ENCODE measurements at regions not wholly inside any gene's neighbourhood (a gene's known extent, or its start where the extent isn't known, plus 50 kb on each side); places are given as distances from the start of the nearest gene placed in this dataset.
A peak's percentile ranks its signal among the peaks of the same experiment; 100 is the strongest.

- Mint-ChIP-seq H3K4me3 (no peak overlapping the region), H3K27ac (no peak overlapping the region), H3K27me3 (ENCODE audit: low read depth) (no peaks in the 10 kb centered on the region), H3K4me1 (peaks cover 6% of the 10 kb centered on the region), H3K36me3 (ENCODE audit: low read depth) (no peaks in the 10 kb centered on the region), H3K9me3 (no peaks in the 10 kb centered on the region)
- TF ChIP-seq CTCF (IDR thresholded peaks at IDR 0.05; ENCODE audit: unreplicated experiment in 3 of 3): no peak
Measured at GRCh38 chr11:24297461-24297860, 199.4 kb upstream of the LUZP2 start.

GRCh38 chr11:24298146-24298545 is 198.7 kb upstream of the LUZP2 start:
- Mint-ChIP-seq H3K4me3 (no peak overlapping the region), H3K9me3 (no peaks in the 10 kb centered on the region), H3K27me3 (ENCODE audit: low read depth) (no peaks in the 10 kb centered on the region), H3K36me3 (ENCODE audit: low read depth) (no peaks in the 10 kb centered on the region), H3K27ac (no peak overlapping the region), H3K4me1 (peaks cover 6% of the 10 kb centered on the region)
- TF ChIP-seq CTCF (IDR thresholded peaks at IDR 0.05; ENCODE audit: unreplicated experiment in 3 of 3): no peak

- H3K36me3 Mint-ChIP-seq (ENCODE audit: low read depth): no peaks in the 10 kb centered on the region
- H3K27me3 Mint-ChIP-seq (ENCODE audit: low read depth): no peaks in the 10 kb centered on the region
- no peaks in the 10 kb centered on the region for H3K4me1 Mint-ChIP-seq
- no peak for TF ChIP-seq CTCF (IDR thresholded peaks at IDR 0.05; ENCODE audit: unreplicated experiment in 3 of 3)
- H3K4me3 Mint-ChIP-seq: no peak overlapping the region
- H3K27ac Mint-ChIP-seq: no peak overlapping the region
- peaks cover 13% of the 10 kb centered on the region for H3K9me3 Mint-ChIP-seq
Measured at GRCh38 chr11:24311974-24312373, 184.9 kb upstream of the LUZP2 start.

GRCh38 chr11:24312464-24313238 is 184.2 kb upstream of the LUZP2 start:
- Mint-ChIP-seq H3K36me3 (ENCODE audit: low read depth) (no peaks in the 10 kb centered on the region), H3K9me3 (peaks cover 19% of the 10 kb centered on the region), H3K27ac (no peak overlapping the region), H3K4me3 (no peak overlapping the region), H3K4me1 (no peaks in the 10 kb centered on the region), H3K27me3 (ENCODE audit: low read depth) (no peaks in the 10 kb centered on the region)
- no peak for TF ChIP-seq CTCF (IDR thresholded peaks at IDR 0.05; ENCODE audit: unreplicated experiment in 3 of 3)

GRCh38 chr11:24321229-24321628 is 175.6 kb upstream of the LUZP2 start:
- H3K4me3 Mint-ChIP-seq: no peak overlapping the region
- peak overlapping the region; percentile 57 to 77 (median 74) for H3K27ac Mint-ChIP-seq
- H3K9me3 Mint-ChIP-seq: peaks cover 15% of the 10 kb centered on the region
- H3K27me3 Mint-ChIP-seq (ENCODE audit: low read depth): no peaks in the 10 kb centered on the region
- no peak for TF ChIP-seq CTCF (IDR thresholded peaks at IDR 0.05; ENCODE audit: unreplicated experiment in 3 of 3)
- no peaks in the 10 kb centered on the region for H3K36me3 Mint-ChIP-seq (ENCODE audit: low read depth)
- peaks cover 19% of the 10 kb centered on the region for H3K4me1 Mint-ChIP-seq

- peaks cover 19% of the 10 kb centered on the region for H3K4me1 Mint-ChIP-seq
- H3K27ac Mint-ChIP-seq: no peak overlapping the region
- no peak for TF ChIP-seq CTCF (IDR thresholded peaks at IDR 0.05; ENCODE audit: unreplicated experiment in 3 of 3)
- H3K36me3 Mint-ChIP-seq (ENCODE audit: low read depth): no peaks in the 10 kb centered on the region
- H3K9me3 Mint-ChIP-seq: peaks cover 4% of the 10 kb centered on the region
- H3K4me3 Mint-ChIP-seq: no peak overlapping the region
- no peaks in the 10 kb centered on the region for H3K27me3 Mint-ChIP-seq (ENCODE audit: low read depth)
Measured at GRCh38 chr11:24324211-24324610, 172.6 kb upstream of the LUZP2 start.
